Head of caudate nucleus (tissue), 42 donors: ENCODE measurements at regions not wholly inside any gene's neighbourhood (a gene's known extent, or its start where the extent isn't known, plus 50 kb on each side); places are given as distances from the start of the nearest gene placed in this dataset.

Source experiments
- DNase-seq, 42 donors: peaks; one replicate each; pipeline versions ENCODE4 v3.0.0 to v3.0.0-alpha.2; 2020 to 2021; ENCODE audit warnings: mixed read lengths in 7 of 42
- intact Hi-C: fragments of 100-400 bp; cut with DNase I; formaldehyde crosslinking; loops from one replicate; pipeline ENCODE4 v1.15.0; 2022

DNA sequence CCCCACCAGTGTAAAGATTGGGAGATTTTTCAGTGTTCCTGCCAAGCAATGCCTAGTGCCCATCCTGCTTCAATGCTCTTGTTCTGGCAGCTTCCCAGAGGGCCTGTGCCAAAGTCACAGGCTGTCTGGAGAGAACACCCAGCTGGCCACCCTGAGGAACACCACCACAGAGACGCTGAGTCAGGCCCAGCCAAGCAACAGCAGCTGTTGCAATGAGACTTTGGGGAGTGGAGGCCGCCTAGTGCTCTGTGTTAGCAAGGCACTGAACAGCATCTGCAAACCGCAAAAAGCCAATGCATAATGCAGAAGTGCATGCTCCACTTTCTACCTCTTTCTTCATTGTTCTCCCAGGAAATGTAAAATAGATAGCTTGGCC lies 168.1 kb downstream of the NXPE2 start:
- peak; percentile 31 to 79 (median 56) for DNase-seq
- intact Hi-C loops = no loop called here

DNA sequence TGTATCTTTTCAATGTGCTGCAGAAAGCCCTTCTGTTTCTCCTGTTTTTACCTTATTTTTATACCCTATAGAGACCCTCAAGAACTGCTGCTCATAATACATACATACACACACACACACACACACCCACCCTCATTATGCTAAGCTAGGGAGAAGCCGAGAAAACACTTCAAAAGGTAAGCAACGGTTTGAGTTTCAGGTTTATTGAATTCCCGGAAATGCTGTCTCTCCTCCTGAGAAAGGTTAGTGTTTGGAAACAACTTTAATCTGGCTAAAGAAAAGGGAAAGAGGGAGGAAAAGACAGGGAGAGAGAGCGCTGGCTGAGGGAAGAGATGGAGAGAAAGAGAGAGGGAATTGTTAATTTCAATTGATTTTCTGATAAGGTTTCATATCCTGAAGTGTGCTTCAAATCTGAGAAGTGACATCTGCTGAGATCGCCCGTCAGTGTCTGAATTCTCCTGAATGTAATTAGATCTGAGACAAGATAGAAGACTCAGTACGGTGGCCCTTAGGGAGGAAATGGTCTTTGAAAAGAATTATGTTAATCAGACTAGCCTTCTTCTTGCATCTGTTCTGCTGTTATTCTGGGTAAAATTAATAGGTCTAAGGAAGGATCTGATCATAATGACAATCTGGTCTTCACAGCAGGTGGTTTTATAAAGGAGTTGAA lies 169.1 kb downstream of the NXPE2 start:
- intact Hi-C loops = no loop called here
- DNase-seq = no peak

DNA sequence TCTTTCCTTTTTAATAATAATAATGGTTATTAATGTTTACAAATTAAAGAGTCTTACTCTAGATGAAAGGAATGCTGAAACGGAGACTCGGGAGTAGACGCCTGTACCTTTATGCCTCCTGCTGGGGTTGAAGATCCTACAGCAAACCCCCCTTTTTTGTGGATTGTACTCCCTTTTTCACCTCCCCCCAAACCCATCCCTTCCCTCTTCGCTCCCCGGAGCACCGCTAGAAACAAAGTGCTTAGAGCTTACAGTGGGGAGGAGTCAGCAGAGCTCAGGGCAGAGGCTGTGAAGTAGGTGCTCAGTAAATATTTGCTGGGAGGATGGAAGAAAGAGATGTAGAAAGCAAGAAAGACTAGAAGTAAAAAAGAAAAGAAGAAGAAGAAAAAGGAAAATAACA lies 169.7 kb downstream of the NXPE2 start:
- intact Hi-C loops = no loop called here
- DNase-seq = no peak

GRCh38 chr11:114857281-114857680 lies 179.0 kb downstream of the NXPE2 start:
- DNase-seq = no peak

DNA sequence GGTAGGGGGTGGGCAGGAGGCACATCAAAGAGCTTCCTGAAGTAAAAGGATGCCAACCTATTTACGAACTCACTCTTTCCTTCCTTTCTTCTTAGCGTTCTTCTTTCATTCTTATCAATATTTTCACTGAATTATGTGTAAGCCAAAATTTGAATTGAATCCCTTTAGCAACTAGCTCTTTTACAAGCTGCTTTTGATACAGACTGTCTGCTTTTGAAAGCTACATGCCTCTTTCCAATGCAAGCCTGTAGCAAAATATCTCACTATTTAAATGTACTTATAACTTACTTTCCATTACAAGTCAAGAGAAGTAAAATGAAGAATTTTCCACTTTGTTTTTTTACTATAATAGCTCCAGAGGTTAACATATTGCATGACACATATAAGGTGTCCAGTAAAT lies 186.6 kb downstream of the NXPE2 start:
- intact Hi-C loops = no loop called here
- no peak for DNase-seq

More at GRCh38 chr11:114857281-114857680, 179.0 kb downstream of the NXPE2 start:
- intact Hi-C loops = no loop called here

GRCh38 chr11:114876234-114876633 lies 197.9 kb downstream of the NXPE2 start:
- intact Hi-C loops = no loop called here
- DNase-seq = no peak

DNA sequence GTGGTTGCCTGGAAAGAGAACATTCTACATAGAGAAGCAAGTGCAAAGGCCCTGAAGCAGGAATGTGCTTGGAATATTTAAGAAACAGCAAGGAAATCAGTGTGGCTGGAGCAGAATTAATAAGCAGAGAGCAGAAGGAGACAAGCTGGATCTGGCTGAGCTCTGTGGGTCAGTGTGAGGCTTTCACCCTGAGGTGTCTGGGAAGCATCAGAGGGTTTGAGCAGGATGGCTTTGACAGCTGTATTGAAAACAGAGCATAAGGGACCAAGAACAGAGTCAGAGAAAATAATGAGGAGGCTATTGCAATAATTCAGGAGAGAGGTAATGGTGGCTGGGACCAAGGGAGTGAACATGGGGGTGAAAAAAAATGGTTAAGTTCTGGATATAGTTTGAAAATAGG lies 199.6 kb downstream of the NXPE2 start:
- DNase-seq = no peak
- intact Hi-C loops = no loop called here

DNA sequence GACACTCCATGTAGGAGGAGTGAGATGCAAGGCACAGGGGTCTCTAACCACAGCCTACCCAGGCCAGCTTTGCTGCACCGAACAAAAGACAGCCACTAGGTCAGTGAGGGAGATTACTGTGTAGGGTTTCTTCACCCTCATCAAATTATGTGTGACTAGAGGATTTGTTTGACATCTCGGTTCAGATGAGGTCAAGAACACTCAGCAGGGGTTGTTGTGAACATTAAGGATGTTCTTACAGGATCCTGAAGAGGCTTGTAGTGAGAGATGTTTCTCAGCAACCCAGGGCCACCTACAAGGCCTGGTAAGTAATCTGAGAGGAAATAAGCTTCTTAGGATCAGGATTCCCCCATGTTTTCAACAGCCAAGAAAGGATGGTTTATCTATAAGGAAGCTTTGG lies 202.1 kb downstream of the NXPE2 start:
- intact Hi-C loops = no loop called here

GRCh38 chr11:114883472-114883871 lies 205.1 kb downstream of the NXPE2 start:
- no peak for DNase-seq
- intact Hi-C loops = no loop called here

More for the DNA sequence above, 202.1 kb downstream of the NXPE2 start:
- no peak for DNase-seq

DNA sequence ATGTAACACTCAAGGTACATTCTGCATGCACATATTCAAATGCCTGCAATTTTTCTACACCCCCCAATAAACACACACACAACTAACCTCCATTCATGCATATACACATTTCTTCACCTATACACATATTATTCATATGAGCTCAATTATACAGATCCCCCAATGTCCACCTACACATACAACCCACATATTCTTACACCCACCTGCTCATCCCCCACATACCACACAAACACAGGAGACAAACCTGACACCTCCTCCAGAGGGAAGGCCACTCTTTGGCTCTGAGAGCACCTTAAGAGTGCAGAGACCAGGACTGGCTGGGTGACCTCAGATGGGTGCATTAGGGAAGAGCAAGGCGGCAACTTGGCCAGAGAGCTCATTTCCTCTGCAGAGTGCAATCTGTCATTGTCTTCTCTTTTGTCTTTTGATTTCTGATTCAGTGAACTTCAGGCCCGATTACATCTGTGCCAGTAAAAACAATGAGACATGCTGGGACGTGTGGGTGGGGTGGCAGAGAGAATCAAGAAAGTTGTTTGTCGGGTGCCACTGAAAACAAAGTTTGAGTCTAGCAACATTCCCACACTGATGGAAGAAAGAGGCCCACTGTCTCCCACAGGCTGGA lies 208.4 kb downstream of the NXPE2 start:
- DNase-seq = no peak
- intact Hi-C loops = no loop called here

GRCh38 chr11:114889594-114890011 lies 211.3 kb downstream of the NXPE2 start:
- DNase-seq = no peak
- intact Hi-C loops = no loop called here

DNA sequence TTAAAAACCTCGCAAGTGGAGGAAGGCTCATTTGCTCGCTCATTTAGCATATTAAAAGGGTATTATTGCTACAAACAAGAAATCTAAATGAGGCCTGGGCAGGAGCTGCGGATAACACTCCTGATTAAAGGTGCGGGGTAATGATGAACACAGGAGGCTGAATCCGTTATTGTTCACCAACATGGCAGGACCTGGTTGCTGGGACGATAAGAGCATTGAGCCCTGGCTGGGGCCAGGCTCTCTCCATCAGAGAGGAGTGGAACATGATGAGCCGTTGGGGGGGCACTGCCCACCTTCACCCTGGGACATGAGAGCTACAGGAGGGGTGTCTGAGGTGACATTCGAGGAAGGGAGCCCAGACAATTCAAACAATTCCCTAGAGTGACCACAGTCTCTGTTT lies 211.7 kb downstream of the NXPE2 start:
- intact Hi-C loops = no loop called here
- DNase-seq = no peak

DNA sequence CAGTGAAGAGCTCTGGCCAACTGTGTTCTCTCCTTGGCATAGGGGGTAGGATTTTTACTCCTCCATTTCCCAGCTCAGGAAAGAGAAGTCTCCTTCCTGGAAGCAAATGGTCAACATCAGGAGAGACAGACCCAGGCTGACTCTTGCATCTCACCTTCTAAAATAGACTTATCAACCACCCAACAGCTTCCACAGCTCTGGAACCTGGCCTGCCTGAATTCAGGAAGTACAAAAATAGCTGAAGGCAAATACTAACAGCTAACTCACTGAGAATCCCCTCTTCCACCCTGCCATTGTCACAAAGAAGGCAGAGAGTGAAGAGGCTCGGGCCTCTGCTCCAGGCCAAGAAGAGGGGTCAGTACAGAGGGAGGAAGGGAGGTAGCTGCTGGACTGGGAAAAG lies 213.6 kb downstream of the NXPE2 start:
- no peak for DNase-seq
- intact Hi-C loops = no loop called here

GRCh38 chr11:114892381-114893197 lies 214.3 kb downstream of the NXPE2 start:
- intact Hi-C loops = no loop called here
- no peak for DNase-seq

- intact Hi-C loops = no loop called here
- no peak for DNase-seq
Measured at GRCh38 chr11:114893329-114893728, 215.0 kb downstream of the NXPE2 start.

- DNase-seq = no peak
- intact Hi-C loops = no loop called here
Measured at GRCh38 chr11:114896594-114896993, 218.3 kb downstream of the NXPE2 start.

- intact Hi-C loops = no loop called here
- DNase-seq = no peak
Measured at GRCh38 chr11:114909866-114910265, 231.5 kb downstream of the NXPE2 start.

DNA sequence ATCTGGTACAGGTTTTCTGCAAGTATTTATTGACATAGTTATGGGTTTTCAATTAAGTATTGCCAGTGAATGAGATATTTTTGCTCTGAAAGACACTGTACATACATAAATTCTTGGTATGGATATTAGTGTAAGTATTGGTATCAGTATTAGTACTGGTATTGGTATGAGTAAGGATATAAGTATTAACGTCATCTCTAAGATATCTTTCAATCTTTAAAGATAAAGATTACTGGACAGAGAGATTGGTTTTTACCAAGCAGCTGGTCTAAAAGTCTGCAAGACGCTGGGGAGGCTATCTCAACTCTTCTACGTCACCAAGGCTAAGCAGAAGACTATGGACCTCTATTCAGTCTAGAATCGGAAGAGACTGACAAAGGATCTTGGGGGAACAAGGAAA lies 234.5 kb downstream of the NXPE2 start:
- no peak for DNase-seq
- intact Hi-C loops = no loop called here

DNA sequence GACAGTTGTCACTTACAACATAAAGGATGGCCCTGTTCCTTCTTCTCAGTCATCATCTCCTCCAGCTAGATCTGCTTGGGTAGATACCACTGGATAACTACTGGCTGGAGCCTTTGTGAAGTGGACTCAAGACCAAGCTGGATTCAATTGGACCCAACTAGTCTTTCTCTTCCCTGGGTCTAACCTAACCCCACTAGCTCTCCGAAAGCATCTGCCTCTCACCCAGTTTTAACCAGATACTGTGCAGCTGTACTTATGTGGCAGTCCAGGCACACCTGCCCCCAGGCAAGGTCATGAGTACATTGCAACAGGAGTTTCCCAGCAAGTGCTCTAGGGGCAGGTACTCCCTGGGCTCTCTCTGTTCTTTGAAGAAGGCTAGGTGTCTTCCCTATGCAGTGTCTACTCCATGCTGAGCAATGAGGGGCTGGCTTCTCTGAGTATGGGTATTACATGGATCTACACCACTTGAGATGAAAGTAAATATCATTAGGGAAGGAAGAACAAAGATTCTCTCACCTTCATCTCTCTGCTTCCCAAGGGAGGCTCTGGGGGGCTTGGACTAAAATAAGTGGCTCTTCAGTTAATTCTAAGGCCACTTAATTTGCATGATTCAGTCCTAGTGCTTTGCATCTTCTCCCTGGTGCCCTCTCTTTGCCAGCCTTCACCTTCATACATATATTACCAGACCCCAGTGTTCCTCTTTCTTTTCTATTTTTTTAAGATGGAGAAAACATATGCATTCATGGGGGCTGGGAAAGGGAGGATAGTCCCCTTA lies 236.1 kb downstream of the NXPE2 start:
- DNase-seq = no peak
- intact Hi-C loops = no loop called here
